Loucy (cell line): ENCODE measurements at regions not wholly inside any gene's neighbourhood (a gene's known extent, or its start where the extent isn't known, plus 50 kb on each side); places are given as distances from the start of the nearest gene placed in this dataset.

Source experiments
- H2AFZ ChIP-seq: fragments of 200-600 bp; sonication (generic); 2 replicates; pipeline ENCODE4 v1.6.0; 2016; ENCODE audit warnings: antibody characterized with exemption, mild to moderate bottlenecking, low read length, moderate library complexity
- H3F3A ChIP-seq: fragments of 200-600 bp; 2 replicates; pipeline ENCODE4 v1.6.0; 2016; ENCODE audit warnings: antibody characterized with exemption, low read depth, mild to moderate bottlenecking
- H3K27me3 ChIP-seq: fragments of 200-600 bp; sonication (generic); 2 replicates; pipeline ENCODE4 v1.6.1; 2014; ENCODE audit warnings: low read length, mild to moderate bottlenecking; ENCODE audit not compliant: insufficient read depth, poor library complexity, severe bottlenecking
- H3K36me3 ChIP-seq: fragments of 200-600 bp; sonication (generic); 2 replicates; pipeline ENCODE4 v1.6.1; 2016; ENCODE audit warnings: low read length; ENCODE audit not compliant: insufficient read depth
- H3K4me1 ChIP-seq: fragments of 200-600 bp; sonication (generic); 2 replicates; pipeline ENCODE4 v1.5.1; 2014; ENCODE audit warnings: low read length, mild to moderate bottlenecking; ENCODE audit not compliant: insufficient read depth, poor library complexity, severe bottlenecking
- H3K4me2 ChIP-seq: fragments of 200-600 bp; sonication (generic); 2 replicates; pipeline ENCODE4 v1.6.0; 2014; ENCODE audit warnings: antibody characterized with exemption, low read length, low read depth, mild to moderate bottlenecking; ENCODE audit not compliant: poor library complexity, severe bottlenecking
- H3K4me3 ChIP-seq: fragments of 200-600 bp; sonication (generic); 2 replicates; pipeline ENCODE4 v1.5.1; 2014; ENCODE audit warnings: low read length, mild to moderate bottlenecking, mixed read lengths; ENCODE audit not compliant: poor library complexity, severe bottlenecking
- H3K79me2 ChIP-seq: fragments of 200-600 bp; sonication (generic); 2 replicates; pipeline ENCODE4 v1.6.1; 2014; ENCODE audit warnings: low read length; ENCODE audit not compliant: insufficient read depth
- H3K9ac ChIP-seq: fragments of 200-600 bp; sonication (generic); 2 replicates; pipeline ENCODE4 v1.6.0; 2014; ENCODE audit warnings: mild to moderate bottlenecking, low read depth, low read length, moderate library complexity; ENCODE audit not compliant: poor library complexity, severe bottlenecking
- H3K9me2 ChIP-seq: fragments of 200-600 bp; sonication (generic); replicated peaks from 2 replicates; pipeline ENCODE4 v1.6.1; 2016; ENCODE audit warnings: low read depth, low read length, mixed read lengths
- H3K9me3 ChIP-seq: fragments of 200-600 bp; sonication (generic); 2 replicates; pipeline ENCODE4 v1.6.1; 2014; ENCODE audit warnings: mild to moderate bottlenecking, antibody characterized with exemption, low read length, low read depth; ENCODE audit not compliant: insufficient read depth
- H4K20me1 ChIP-seq: fragments of 200-600 bp; sonication (generic); 2 replicates; pipeline ENCODE4 v1.6.0; 2014; ENCODE audit warnings: antibody characterized with exemption, low read length, mild to moderate bottlenecking; ENCODE audit not compliant: insufficient read depth, poor library complexity, severe bottlenecking
- CTCF ChIP-seq: fragments of 200-600 bp; sonication (generic); conservative IDR thresholded peaks from 2 replicates; pipeline ENCODE4 v1.5.1; 2014; ENCODE audit warnings: mild to moderate bottlenecking, antibody characterized with exemption, low read length
- EZH2phosphoT487 ChIP-seq: fragments of 200-600 bp; IDR thresholded peaks from 2 replicates; pipeline ENCODE4 v1.6.1; 2018; ENCODE audit warnings: antibody characterized with exemption, mild to moderate bottlenecking, moderate library complexity, borderline replicate concordance

DNA sequence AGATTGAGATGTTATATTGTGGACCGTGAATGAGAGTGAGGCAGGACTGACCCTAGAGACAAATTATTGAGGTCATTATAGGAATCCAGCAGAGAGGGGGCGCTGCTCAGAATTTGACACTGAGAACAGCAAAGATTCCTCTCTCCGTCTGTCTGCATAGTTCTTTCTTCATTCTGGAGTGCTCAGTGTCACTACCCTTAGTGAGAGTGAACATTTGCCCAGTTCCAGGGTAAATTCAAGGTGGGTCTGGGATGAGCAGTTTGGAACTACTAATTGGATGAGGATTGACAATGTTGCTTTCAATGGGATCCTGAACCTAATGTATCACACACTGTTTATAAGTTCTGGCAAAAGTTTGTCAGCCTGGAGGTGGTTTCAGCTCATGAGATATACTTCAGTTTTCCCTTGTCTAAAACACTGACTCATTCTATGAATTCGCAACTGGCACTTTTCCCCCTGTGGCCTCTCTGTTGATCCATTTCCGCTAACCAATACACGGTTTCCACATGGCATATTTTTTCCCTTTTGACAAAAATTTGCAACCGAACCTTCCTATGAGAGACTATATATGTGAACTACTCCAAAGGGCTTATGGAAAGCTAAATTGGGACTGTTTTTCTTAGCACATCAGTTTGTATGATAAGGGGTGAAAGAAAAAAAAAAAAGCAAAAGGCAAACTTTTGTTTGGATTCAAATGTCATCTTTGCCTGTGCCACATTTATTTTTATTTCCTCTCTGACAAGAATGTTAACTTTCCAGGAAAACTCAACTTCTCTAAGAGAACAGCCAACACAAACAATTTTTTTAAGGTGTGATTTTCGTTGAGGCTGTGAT, 1240.7 kb upstream of the WWC1 start:
- no peaks in the 10 kb centered on the region for H3F3A ChIP-seq
- H3K4me3 ChIP-seq: no peak overlapping the region
- H3K4me2 ChIP-seq: no peak overlapping the region
- TF ChIP-seq EZH2phosphoT487: no peak
- peak; percentile 34 for TF ChIP-seq CTCF
- H3K9me2 ChIP-seq: no peaks in the 10 kb centered on the region
- no peaks in the 10 kb centered on the region for H3K36me3 ChIP-seq
- H3K9me3 ChIP-seq: no peaks in the 10 kb centered on the region
- no peak overlapping the region for H3K9ac ChIP-seq
- H3K27me3 ChIP-seq: no peaks in the 10 kb centered on the region
- H2AFZ ChIP-seq: no peak overlapping the region
- no peaks in the 10 kb centered on the region for H4K20me1 ChIP-seq
- no peaks in the 10 kb centered on the region for H3K4me1 ChIP-seq
- H3K79me2 ChIP-seq: no peaks in the 10 kb centered on the region

GRCh38 chr5:167051402-167051768, 1240.1 kb upstream of the WWC1 start:
- H3K27me3 ChIP-seq: no peaks in the 10 kb centered on the region
- no peak overlapping the region for H3K4me3 ChIP-seq
- H3F3A ChIP-seq: no peaks in the 10 kb centered on the region
- H3K4me1 ChIP-seq: no peaks in the 10 kb centered on the region
- TF ChIP-seq CTCF (no peak), EZH2phosphoT487 (no peak)
- H3K9me2 ChIP-seq: no peaks in the 10 kb centered on the region
- H2AFZ ChIP-seq: no peak overlapping the region
- H3K9me3 ChIP-seq: no peaks in the 10 kb centered on the region
- H3K79me2 ChIP-seq: no peaks in the 10 kb centered on the region
- H3K36me3 ChIP-seq: no peaks in the 10 kb centered on the region
- H3K4me2 ChIP-seq: no peak overlapping the region
- H4K20me1 ChIP-seq: no peaks in the 10 kb centered on the region
- H3K9ac ChIP-seq: no peak overlapping the region

- no peaks in the 10 kb centered on the region for H3F3A ChIP-seq
- no peaks in the 10 kb centered on the region for H3K4me1 ChIP-seq
- no peak overlapping the region for H3K4me2 ChIP-seq
- no peaks in the 10 kb centered on the region for H3K27me3 ChIP-seq
- no peaks in the 10 kb centered on the region for H4K20me1 ChIP-seq
- H3K9ac ChIP-seq: no peak overlapping the region
- TF ChIP-seq EZH2phosphoT487 (no peak), CTCF (no peak)
- no peak overlapping the region for H3K4me3 ChIP-seq
- no peaks in the 10 kb centered on the region for H3K9me3 ChIP-seq
- H2AFZ ChIP-seq: no peak overlapping the region
- H3K36me3 ChIP-seq: no peaks in the 10 kb centered on the region
- H3K79me2 ChIP-seq: no peaks in the 10 kb centered on the region
- H3K9me2 ChIP-seq: no peaks in the 10 kb centered on the region
These were observed 1238.7 kb upstream of the WWC1 start for GRCh38 chr5:167052791-167053190.
